Astrocyte (in vitro differentiated cells and primary cell): ENCODE measurements at regions not wholly inside any gene's neighbourhood (a gene's known extent, or its start where the extent isn't known, plus 50 kb on each side); places are given as distances from the start of the nearest gene placed in this dataset.

Source experiments
- DNase-seq: peaks from one replicate; pipeline ENCODE4 v3.0.0-alpha.2; 2010; ENCODE audit warnings: low read depth
- FAIRE-seq: peaks from 2 replicates; lab custom pipeline; 2011; peaks lifted over from hg19 to GRCh38; lab: Jason Lieb, UNC
- H2AFZ ChIP-seq: 2 replicates; pipeline ENCODE4 v1.6.0; 2012; ENCODE audit warnings: low read depth, low read length, inconsistent platforms
- H3K27ac ChIP-seq: 2 replicates; pipeline ENCODE4 v1.5.1; 2011; ENCODE audit warnings: low read depth, low read length, inconsistent platforms
- H3K27me3 ChIP-seq: 2 replicates; pipeline ENCODE4 v1.6.0; 2011; ENCODE audit warnings: low read length, inconsistent platforms; ENCODE audit not compliant: insufficient read depth
- H3K36me3 ChIP-seq: 2 replicates; pipeline ENCODE4 v1.5.1; 2011; ENCODE audit warnings: low read length, inconsistent platforms; ENCODE audit not compliant: insufficient read depth
- H3K4me1 ChIP-seq: 2 replicates; pipeline ENCODE4 v1.5.1; 2011; ENCODE audit warnings: low read length, inconsistent platforms; ENCODE audit not compliant: insufficient read depth
- H3K4me2 ChIP-seq: 2 replicates; pipeline ENCODE4 v1.6.0; 2012; ENCODE audit warnings: low read length, inconsistent platforms
- H3K4me3 ChIP-seq: 2 replicates; pipeline ENCODE4 v1.5.1; 2011; ENCODE audit warnings: low read depth, mild to moderate bottlenecking, low read length, inconsistent platforms; ENCODE audit not compliant: insufficient read depth
- H3K79me2 ChIP-seq: 2 replicates; pipeline ENCODE4 v1.6.0; 2012; ENCODE audit warnings: mild to moderate bottlenecking, low read length, inconsistent platforms; ENCODE audit not compliant: insufficient read depth
- H3K9ac ChIP-seq: 2 replicates; pipeline ENCODE4 v1.6.0; 2012; ENCODE audit warnings: mild to moderate bottlenecking, low read length, inconsistent platforms
- H3K9me3 ChIP-seq: 2 replicates; pipeline ENCODE4 v1.5.1; 2012; ENCODE audit warnings: low read depth, mild to moderate bottlenecking, low read length, inconsistent platforms; ENCODE audit not compliant: insufficient read depth
- H4K20me1 ChIP-seq: 2 replicates; pipeline ENCODE4 v1.6.0; 2012; ENCODE audit warnings: low read length, inconsistent platforms; ENCODE audit not compliant: insufficient read depth
- H3K27ac Mint-ChIP-seq: one replicate; pipeline ENCODE4 v1.8.0; 2021; ENCODE audit warnings: mild to moderate bottlenecking, mixed read lengths; ENCODE audit not compliant: unreplicated experiment
- H3K27me3 Mint-ChIP-seq: one replicate; pipeline ENCODE4 v1.8.0; 2021; ENCODE audit warnings: low read depth, mixed read lengths; ENCODE audit not compliant: unreplicated experiment
- H3K36me3 Mint-ChIP-seq: one replicate; pipeline ENCODE4 v1.8.0; 2021; ENCODE audit warnings: low read depth, mixed read lengths; ENCODE audit not compliant: unreplicated experiment
- H3K4me1 Mint-ChIP-seq: one replicate; pipeline ENCODE4 v1.8.0; 2021; ENCODE audit warnings: low read depth, mixed read lengths; ENCODE audit not compliant: unreplicated experiment
- H3K4me3 Mint-ChIP-seq: one replicate; pipeline ENCODE4 v1.8.0; 2021; ENCODE audit warnings: mild to moderate bottlenecking, moderate library complexity, mixed read lengths; ENCODE audit not compliant: unreplicated experiment
- H3K9me3 Mint-ChIP-seq: one replicate; pipeline ENCODE4 v1.8.0; 2021; ENCODE audit warnings: mild to moderate bottlenecking, mixed read lengths; ENCODE audit not compliant: unreplicated experiment
- EZH2 ChIP-seq: IDR thresholded peaks from 2 replicates; pipeline ENCODE4 v1.6.1; 2012; ENCODE audit warnings: mild to moderate bottlenecking, low read length, inconsistent platforms; ENCODE audit not compliant: insufficient read depth
- TF ChIP-seq, protein P1 (sequence below): IDR thresholded peaks from 2 replicates; pipeline ENCODE4 v1.5.1; 2011; ENCODE audit warnings: low read depth, mild to moderate bottlenecking, inconsistent platforms, low read length, moderate library complexity; ENCODE audit not compliant: insufficient read depth

DNA sequence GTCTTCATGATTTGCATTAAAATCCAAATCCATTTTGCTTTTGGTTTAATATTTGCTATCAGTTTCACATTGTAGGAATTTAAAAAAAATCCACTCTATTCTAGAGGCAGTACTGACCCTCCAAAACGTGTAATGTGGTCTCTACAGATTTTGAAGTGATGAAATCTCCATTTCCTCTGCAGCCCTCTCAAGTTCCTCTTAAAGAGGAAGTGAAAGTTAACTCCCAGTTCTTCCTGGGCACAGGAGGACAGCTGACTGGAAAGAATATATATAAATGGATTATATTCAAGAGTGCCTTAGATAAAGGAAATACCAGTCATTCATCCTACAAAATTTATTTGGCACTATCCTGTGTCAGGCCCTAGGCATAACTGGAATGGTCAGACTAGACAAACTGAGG lies 83.5 kb upstream of the PLCL2 start:
- peaks cover 6% of the 10 kb centered on the region for H3K9me3 Mint-ChIP-seq

GRCh38 chr3:16801698-16802097 lies 83.1 kb upstream of the PLCL2 start:
- Mint-ChIP-seq H3K27me3 (no peaks in the 10 kb centered on the region), H3K4me3 (no peak overlapping the region), H3K9me3 (peaks cover 6% of the 10 kb centered on the region), H3K27ac (no peak overlapping the region), H3K4me1 (peaks cover 6% of the 10 kb centered on the region), H3K36me3 (no peaks in the 10 kb centered on the region)
- H3K27ac ChIP-seq: no peak overlapping the region
- H3K4me2 ChIP-seq: no peak overlapping the region
- FAIRE-seq: no peak
- no peak overlapping the region for H2AFZ ChIP-seq
- no peaks in the 10 kb centered on the region for H3K4me1 ChIP-seq
- no peak overlapping the region for H3K9ac ChIP-seq
- no peaks in the 10 kb centered on the region for H3K79me2 ChIP-seq
- no peaks in the 10 kb centered on the region for H3K36me3 ChIP-seq
- TF ChIP-seq EZH2: no peak
- TF ChIP-seq, protein P1, sequence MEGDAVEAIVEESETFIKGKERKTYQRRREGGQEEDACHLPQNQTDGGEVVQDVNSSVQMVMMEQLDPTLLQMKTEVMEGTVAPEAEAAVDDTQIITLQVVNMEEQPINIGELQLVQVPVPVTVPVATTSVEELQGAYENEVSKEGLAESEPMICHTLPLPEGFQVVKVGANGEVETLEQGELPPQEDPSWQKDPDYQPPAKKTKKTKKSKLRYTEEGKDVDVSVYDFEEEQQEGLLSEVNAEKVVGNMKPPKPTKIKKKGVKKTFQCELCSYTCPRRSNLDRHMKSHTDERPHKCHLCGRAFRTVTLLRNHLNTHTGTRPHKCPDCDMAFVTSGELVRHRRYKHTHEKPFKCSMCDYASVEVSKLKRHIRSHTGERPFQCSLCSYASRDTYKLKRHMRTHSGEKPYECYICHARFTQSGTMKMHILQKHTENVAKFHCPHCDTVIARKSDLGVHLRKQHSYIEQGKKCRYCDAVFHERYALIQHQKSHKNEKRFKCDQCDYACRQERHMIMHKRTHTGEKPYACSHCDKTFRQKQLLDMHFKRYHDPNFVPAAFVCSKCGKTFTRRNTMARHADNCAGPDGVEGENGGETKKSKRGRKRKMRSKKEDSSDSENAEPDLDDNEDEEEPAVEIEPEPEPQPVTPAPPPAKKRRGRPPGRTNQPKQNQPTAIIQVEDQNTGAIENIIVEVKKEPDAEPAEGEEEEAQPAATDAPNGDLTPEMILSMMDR: no peak
- DNase-seq: peak; percentile 46
- no peaks in the 10 kb centered on the region for H3K9me3 ChIP-seq
- H3K27me3 ChIP-seq: no peaks in the 10 kb centered on the region
- H4K20me1 ChIP-seq: no peaks in the 10 kb centered on the region
- no peak overlapping the region for H3K4me3 ChIP-seq

More for the DNA sequence above, 83.5 kb upstream of the PLCL2 start:
- no peaks in the 10 kb centered on the region for H3K4me1 ChIP-seq
- TF ChIP-seq EZH2: no peak
- TF ChIP-seq, protein P1: no peak
- FAIRE-seq: no peak
- no peak overlapping the region for H3K4me2 ChIP-seq
- H3K79me2 ChIP-seq: no peaks in the 10 kb centered on the region
- no peak overlapping the region for H2AFZ ChIP-seq
- Mint-ChIP-seq H3K4me1 (peaks cover 6% of the 10 kb centered on the region), H3K27me3 (no peaks in the 10 kb centered on the region), H3K36me3 (no peaks in the 10 kb centered on the region), H3K4me3 (no peak overlapping the region), H3K27ac (no peak overlapping the region)
- no peaks in the 10 kb centered on the region for H3K27me3 ChIP-seq
- no peaks in the 10 kb centered on the region for H3K9me3 ChIP-seq
- H3K27ac ChIP-seq: no peak overlapping the region
- no peaks in the 10 kb centered on the region for H4K20me1 ChIP-seq
- DNase-seq: no peak
- H3K4me3 ChIP-seq: no peak overlapping the region
- H3K36me3 ChIP-seq: no peaks in the 10 kb centered on the region
- H3K9ac ChIP-seq: no peak overlapping the region

GRCh38 chr3:16802389-16802788 lies 82.4 kb upstream of the PLCL2 start:
- Histone ChIP-seq H3K4me3 (no peak overlapping the region), H3K27ac (no peak overlapping the region), H3K4me1 (no peaks in the 10 kb centered on the region), H3K27me3 (no peaks in the 10 kb centered on the region), H3K9ac (no peak overlapping the region), H3K4me2 (no peak overlapping the region), H3K79me2 (no peaks in the 10 kb centered on the region), H2AFZ (no peak overlapping the region), H4K20me1 (no peaks in the 10 kb centered on the region), H3K36me3 (no peaks in the 10 kb centered on the region), H3K9me3 (no peaks in the 10 kb centered on the region)
- H3K4me1 Mint-ChIP-seq: peaks cover 6% of the 10 kb centered on the region
- H3K4me3 Mint-ChIP-seq: no peak overlapping the region
- H3K27me3 Mint-ChIP-seq: no peaks in the 10 kb centered on the region
- no peak overlapping the region for H3K27ac Mint-ChIP-seq
- FAIRE-seq (no peak), DNase-seq (no peak)
- peaks cover 6% of the 10 kb centered on the region for H3K9me3 Mint-ChIP-seq
- H3K36me3 Mint-ChIP-seq: no peaks in the 10 kb centered on the region
- TF ChIP-seq EZH2: no peak
- TF ChIP-seq, protein P1: no peak
